ENCODE measurements at regions not wholly inside any gene's neighbourhood (a gene's known extent, or its start where the extent isn't known, plus 50 kb on each side); places are given as distances from the start of the nearest gene placed in this dataset.
A peak's percentile ranks its signal among the peaks of the same experiment; 100 is the strongest.
"Not testable (repeated sequence)": the region's sequence is repeated elsewhere in the genome, so short reads cannot be mapped to it uniquely, and the experiment has no call there.

- peak overlapping the region; percentile 64 for H3K27ac ChIP-seq (ENCODE audit: low read depth)
- no peaks in the 10 kb centered on the region for H3K4me1 ChIP-seq (ENCODE audit: insufficient read depth)
- WGBS = 70% methylated on average over 7 of the region's 7 CpGs
- H3K36me3 ChIP-seq (ENCODE audit: insufficient read depth) = no peaks in the 10 kb centered on the region
- no peak for DNase-seq (ENCODE audit: extremely low spot score)
- peak overlapping the region; percentile 45 for H3K4me3 ChIP-seq (ENCODE audit: low read depth, low read length)
These were observed 141.7 kb upstream of the CARMIL1 start for GRCh38 chr6:25137480-25137879.

GRCh38 chr6:25137916-25138232 lies 141.3 kb upstream of the CARMIL1 start:
- Histone ChIP-seq H3K36me3 (ENCODE audit: insufficient read depth) (no peaks in the 10 kb centered on the region), H3K4me1 (ENCODE audit: insufficient read depth) (no peaks in the 10 kb centered on the region), H3K27ac (ENCODE audit: low read depth) (peak overlapping the region; percentile 90), H3K4me3 (ENCODE audit: low read depth, low read length) (peak overlapping the region; percentile 45)
- 44% methylated on average over 5 of the region's 5 CpGs for WGBS
- no peak for DNase-seq (ENCODE audit: extremely low spot score)

GRCh38 chr6:25138233-25138933 lies 140.8 kb upstream of the CARMIL1 start:
- Histone ChIP-seq H3K36me3 (ENCODE audit: insufficient read depth) (no peaks in the 10 kb centered on the region), H3K4me3 (ENCODE audit: low read depth, low read length) (peak overlapping the region; percentile 45), H3K27ac (ENCODE audit: low read depth) (peak overlapping the region; percentile 90), H3K4me1 (ENCODE audit: insufficient read depth) (no peaks in the 10 kb centered on the region)
- no peak for DNase-seq (ENCODE audit: extremely low spot score)
- WGBS = 14% methylated on average over 7 of the region's 7 CpGs

GRCh38 chr6:25138934-25139415 lies 140.2 kb upstream of the CARMIL1 start:
- Histone ChIP-seq H3K4me3 (ENCODE audit: low read depth, low read length) (peak overlapping the region; percentile 45), H3K27ac (ENCODE audit: low read depth) (no peak overlapping the region), H3K36me3 (ENCODE audit: insufficient read depth) (no peaks in the 10 kb centered on the region), H3K4me1 (ENCODE audit: insufficient read depth) (no peaks in the 10 kb centered on the region)
- WGBS = 11% methylated on average over 2 of the region's 2 CpGs
- DNase-seq (ENCODE audit: extremely low spot score) = no peak

- DNase-seq (ENCODE audit: extremely low spot score); H3K36me3 ChIP-seq (ENCODE audit: insufficient read depth); H3K27ac ChIP-seq (ENCODE audit: low read depth); H3K4me3 ChIP-seq (ENCODE audit: low read depth, low read length); H3K4me1 ChIP-seq (ENCODE audit: insufficient read depth): not testable (repeated sequence)
- WGBS = 84% methylated on average over 36 of the region's 36 CpGs
These were observed 139.6 kb upstream of the CARMIL1 start for GRCh38 chr6:25139608-25140007.

GRCh38 chr6:25142506-25142905 lies 136.7 kb upstream of the CARMIL1 start:
- H3K36me3 ChIP-seq (ENCODE audit: insufficient read depth) = no peaks in the 10 kb centered on the region
- no peak overlapping the region for H3K27ac ChIP-seq (ENCODE audit: low read depth)
- 83% methylated on average over 2 of the region's 2 CpGs for WGBS
- no peak for DNase-seq (ENCODE audit: extremely low spot score)
- no peak overlapping the region for H3K4me3 ChIP-seq (ENCODE audit: low read depth, low read length)
- H3K4me1 ChIP-seq (ENCODE audit: insufficient read depth) = no peaks in the 10 kb centered on the region

GRCh38 chr6:25144919-25145318 lies 134.3 kb upstream of the CARMIL1 start:
- DNase-seq (ENCODE audit: extremely low spot score) = no peak
- Histone ChIP-seq H3K4me1 (ENCODE audit: insufficient read depth) (no peaks in the 10 kb centered on the region), H3K36me3 (ENCODE audit: insufficient read depth) (no peaks in the 10 kb centered on the region), H3K27ac (ENCODE audit: low read depth) (no peak overlapping the region), H3K4me3 (ENCODE audit: low read depth, low read length) (no peak overlapping the region)
- 97% methylated on average over 1 of the region's 1 CpG for WGBS

GRCh38 chr6:25147223-25147622 lies 132.0 kb upstream of the CARMIL1 start:
- no peaks in the 10 kb centered on the region for H3K4me1 ChIP-seq (ENCODE audit: insufficient read depth)
- no peak overlapping the region for H3K27ac ChIP-seq (ENCODE audit: low read depth)
- H3K4me3 ChIP-seq (ENCODE audit: low read depth, low read length) = no peak overlapping the region
- no peaks in the 10 kb centered on the region for H3K36me3 ChIP-seq (ENCODE audit: insufficient read depth)
- DNase-seq (ENCODE audit: extremely low spot score) = no peak

- no peak overlapping the region for H3K4me3 ChIP-seq (ENCODE audit: low read depth, low read length)
- no peak for DNase-seq (ENCODE audit: extremely low spot score)
- no peaks in the 10 kb centered on the region for H3K4me1 ChIP-seq (ENCODE audit: insufficient read depth)
- no peak overlapping the region for H3K27ac ChIP-seq (ENCODE audit: low read depth)
- WGBS = 76% methylated on average over 1 of the region's 1 CpG
- H3K36me3 ChIP-seq (ENCODE audit: insufficient read depth) = no peaks in the 10 kb centered on the region
These were observed 129.1 kb upstream of the CARMIL1 start for GRCh38 chr6:25150031-25150430.

GRCh38 chr6:25150863-25151262 lies 128.3 kb upstream of the CARMIL1 start:
- Histone ChIP-seq H3K27ac (ENCODE audit: low read depth) (no peak overlapping the region), H3K4me3 (ENCODE audit: low read depth, low read length) (no peak overlapping the region), H3K36me3 (ENCODE audit: insufficient read depth) (no peaks in the 10 kb centered on the region), H3K4me1 (ENCODE audit: insufficient read depth) (no peaks in the 10 kb centered on the region)
- DNase-seq (ENCODE audit: extremely low spot score) = no peak
- 78% methylated on average over 2 of the region's 2 CpGs for WGBS

- H3K4me1 ChIP-seq (ENCODE audit: insufficient read depth) = no peaks in the 10 kb centered on the region
- WGBS = 95% methylated on average over 21 of the region's 21 CpGs
- H3K27ac ChIP-seq (ENCODE audit: low read depth) = no peak overlapping the region
- no peak overlapping the region for H3K4me3 ChIP-seq (ENCODE audit: low read depth, low read length)
- DNase-seq (ENCODE audit: extremely low spot score) = no peak
- no peaks in the 10 kb centered on the region for H3K36me3 ChIP-seq (ENCODE audit: insufficient read depth)
These were observed 126.1 kb upstream of the CARMIL1 start for GRCh38 chr6:25153079-25153478.

- H3K4me3 ChIP-seq (ENCODE audit: low read depth, low read length) = no peak overlapping the region
- no peaks in the 10 kb centered on the region for H3K36me3 ChIP-seq (ENCODE audit: insufficient read depth)
- no peak overlapping the region for H3K27ac ChIP-seq (ENCODE audit: low read depth)
- no peaks in the 10 kb centered on the region for H3K4me1 ChIP-seq (ENCODE audit: insufficient read depth)
- WGBS = 81% methylated on average over 3 of the region's 3 CpGs
- DNase-seq (ENCODE audit: extremely low spot score) = no peak
These were observed 125.1 kb upstream of the CARMIL1 start for GRCh38 chr6:25154034-25154596.

GRCh38 chr6:25155211-25155610 lies 124.0 kb upstream of the CARMIL1 start:
- Histone ChIP-seq H3K36me3 (ENCODE audit: insufficient read depth) (no peaks in the 10 kb centered on the region), H3K4me3 (ENCODE audit: low read depth, low read length) (no peak overlapping the region), H3K4me1 (ENCODE audit: insufficient read depth) (no peaks in the 10 kb centered on the region), H3K27ac (ENCODE audit: low read depth) (no peak overlapping the region)
- 88% methylated on average over 3 of the region's 3 CpGs for WGBS
- no peak for DNase-seq (ENCODE audit: extremely low spot score)

GRCh38 chr6:25156123-25156522 lies 123.1 kb upstream of the CARMIL1 start:
- H3K27ac ChIP-seq (ENCODE audit: low read depth) = no peak overlapping the region
- H3K4me1 ChIP-seq (ENCODE audit: insufficient read depth) = no peaks in the 10 kb centered on the region
- H3K36me3 ChIP-seq (ENCODE audit: insufficient read depth) = no peaks in the 10 kb centered on the region
- H3K4me3 ChIP-seq (ENCODE audit: low read depth, low read length) = no peak overlapping the region
- DNase-seq (ENCODE audit: extremely low spot score) = no peak
- 75% methylated on average over 1 of the region's 1 CpG for WGBS
